Stimulated activated CD4-positive, alpha-beta T cell treated with anti-CD3 and anti-CD28 coated beads, Interleukin-2, amount 100 ng/mL, for 48 hours (primary cell): ENCODE measurements at regions not wholly inside any gene's neighbourhood (a gene's known extent, or its start where the extent isn't known, plus 50 kb on each side); places are given as distances from the start of the nearest gene placed in this dataset.

Experiments
- DNase-seq, 2 donors: peaks; one replicate each; pipeline ENCODE4 v3.0.0-alpha.2; 2020

GRCh38 chr18:34600874-34601656 is 109.0 kb upstream of the DTNA start:
- no peak for DNase-seq

DNA sequence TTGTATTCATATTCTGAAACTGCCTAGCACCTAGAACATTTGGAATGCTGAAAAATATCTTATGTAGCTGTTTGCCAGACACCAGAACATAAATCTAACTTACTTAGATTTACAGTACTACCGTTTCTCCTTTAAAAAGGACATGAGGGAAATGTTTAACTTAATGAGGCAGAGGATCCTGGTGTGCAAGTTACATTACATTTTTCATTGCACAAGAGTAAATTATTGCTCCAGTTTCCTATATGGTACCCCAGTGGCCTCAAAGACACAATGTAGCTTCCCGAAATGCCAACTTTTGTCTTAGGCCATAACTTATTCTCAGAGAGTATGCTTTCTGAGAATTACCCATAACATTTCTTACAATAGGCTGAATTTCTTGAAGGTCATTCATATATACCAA is 105.5 kb upstream of the DTNA start:
- no peak for DNase-seq

GRCh38 chr18:34606851-34607250 is 103.2 kb upstream of the DTNA start:
- no peak for DNase-seq

DNA sequence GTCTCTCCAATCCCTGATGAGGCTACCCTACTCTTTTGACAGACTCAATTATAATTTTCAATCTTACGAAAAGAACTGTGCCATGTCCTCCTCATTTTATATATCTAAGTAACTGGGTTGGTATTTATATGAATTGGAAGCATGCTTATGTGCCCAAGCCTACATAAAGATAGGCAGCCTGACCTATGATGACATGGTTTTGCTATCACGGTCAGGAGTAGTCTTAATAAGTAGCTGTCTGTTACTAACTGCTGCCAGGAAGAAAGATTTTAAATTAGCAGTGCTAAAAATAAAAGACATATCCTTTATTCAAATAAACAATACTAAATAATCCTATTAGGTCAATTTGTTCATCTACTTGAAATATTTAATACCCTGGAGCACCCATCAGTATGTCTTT is 102.0 kb upstream of the DTNA start:
- no peak for DNase-seq

DNA sequence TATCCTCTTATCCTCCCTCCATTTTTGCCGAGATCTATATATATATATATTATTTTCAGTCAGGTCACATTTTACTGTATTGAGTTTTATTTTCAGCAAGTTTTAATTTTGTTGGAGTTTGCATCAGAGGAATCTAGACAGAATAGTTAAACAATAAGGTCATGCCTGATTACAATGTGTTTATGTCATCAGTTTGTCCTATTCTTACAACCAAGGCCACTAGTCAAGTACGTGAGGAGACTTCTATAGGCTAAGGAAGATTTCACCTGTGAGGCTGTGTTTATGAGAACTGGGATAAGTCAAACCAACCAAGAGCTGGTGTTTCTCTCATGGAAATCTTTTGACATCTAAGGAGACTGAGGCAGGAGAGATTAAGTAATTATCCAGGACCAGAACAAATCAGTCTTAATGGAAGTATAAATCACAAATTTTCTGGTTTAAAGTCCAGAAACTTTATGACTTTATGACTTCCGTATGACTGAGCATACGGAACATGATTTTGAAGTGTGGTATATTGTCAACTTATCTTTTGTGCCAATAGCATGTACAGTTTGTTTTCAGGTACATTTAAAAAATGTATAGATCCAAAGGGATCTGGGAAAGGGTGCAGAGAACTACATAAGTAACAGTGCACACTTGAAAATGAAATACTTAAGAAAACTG is 100.0 kb upstream of the DTNA start:
- no peak for DNase-seq

- no peak for DNase-seq
Measured at GRCh38 chr18:34611904-34612303, 98.2 kb upstream of the DTNA start.

GRCh38 chr18:34620258-34620861 is 89.7 kb upstream of the DTNA start:
- DNase-seq: no peak

GRCh38 chr18:34623557-34623956 is 86.5 kb upstream of the DTNA start:
- DNase-seq: no peak

GRCh38 chr18:34624551-34624950 is 85.5 kb upstream of the DTNA start:
- no peak for DNase-seq

GRCh38 chr18:34626404-34627136 is 83.5 kb upstream of the DTNA start:
- no peak for DNase-seq

DNA sequence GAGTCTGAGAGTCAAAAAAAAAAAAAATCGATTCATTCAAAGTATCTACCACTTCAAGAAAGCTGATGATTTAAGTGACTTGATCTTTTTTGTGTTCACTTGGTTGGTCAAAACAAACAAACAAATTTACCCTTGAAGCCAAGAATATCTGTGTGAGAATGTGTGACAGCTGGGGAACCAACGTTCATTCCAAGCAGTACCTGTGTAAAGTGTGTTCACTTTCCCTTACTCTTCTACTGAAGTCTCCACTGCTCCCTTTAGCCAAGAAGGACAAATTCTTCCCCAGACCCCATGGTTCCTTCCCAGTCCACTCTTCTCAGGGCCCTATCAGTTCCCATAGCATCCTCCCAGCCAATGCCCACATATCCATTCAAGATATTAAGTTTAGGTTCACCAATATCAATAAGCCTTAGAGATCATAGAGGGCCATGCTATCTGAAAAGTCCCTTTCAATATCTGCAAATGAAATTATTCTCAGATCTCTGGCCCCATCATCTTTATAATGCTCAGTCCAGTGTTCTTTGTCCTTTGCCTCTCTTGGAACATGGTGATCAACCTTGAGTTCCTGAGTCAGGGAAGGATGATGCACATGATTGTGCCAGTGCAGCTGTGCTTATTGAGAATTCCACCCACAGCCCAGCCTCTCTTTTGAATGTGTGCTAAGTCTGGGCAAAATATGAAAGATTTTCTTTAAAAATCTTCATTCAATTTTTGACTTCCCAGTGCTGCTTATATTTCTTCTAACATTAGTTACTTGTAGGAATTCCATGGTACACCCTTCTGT is 82.8 kb upstream of the DTNA start:
- DNase-seq: no peak

GRCh38 chr18:34631093-34631966 is 78.8 kb upstream of the DTNA start:
- no peak for DNase-seq

DNA sequence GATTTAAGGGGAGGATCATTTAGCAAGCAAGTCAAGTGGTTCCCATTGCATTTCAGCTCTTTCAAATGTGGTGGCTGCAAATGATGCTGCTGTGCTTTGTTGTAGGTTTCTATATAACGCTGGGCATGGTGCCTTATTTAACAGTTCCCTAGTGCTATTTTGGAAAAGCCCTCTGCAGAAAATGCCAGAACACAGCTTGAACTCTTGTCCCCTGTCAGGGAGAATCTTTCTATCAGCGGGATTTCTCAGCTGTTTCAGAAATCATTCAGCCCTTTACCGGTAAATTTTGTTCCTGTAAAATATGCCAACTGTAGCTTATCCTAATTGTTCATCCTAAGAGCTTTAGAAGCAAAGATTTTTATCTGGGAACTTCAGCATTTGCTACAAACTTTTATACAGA is 77.8 kb upstream of the DTNA start:
- DNase-seq: no peak

DNA sequence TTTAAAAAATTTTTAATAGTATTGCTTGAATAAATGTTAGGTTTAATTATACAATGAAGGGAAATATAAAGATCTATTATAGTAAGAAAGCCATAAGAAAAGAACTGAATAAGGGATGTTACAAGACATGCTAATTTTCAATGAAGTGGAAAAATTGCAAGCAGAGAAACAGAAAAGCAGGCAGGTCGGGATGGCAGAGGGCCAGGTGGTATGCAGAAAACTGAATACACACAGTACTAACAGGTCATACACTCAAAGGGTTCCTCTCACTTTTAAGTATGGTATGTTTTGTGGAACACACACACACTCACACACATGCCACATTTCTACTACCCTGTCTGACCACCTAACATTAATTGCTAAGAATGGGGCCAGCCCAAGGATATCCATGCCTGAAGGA is 76.7 kb upstream of the DTNA start:
- DNase-seq: no peak

DNA sequence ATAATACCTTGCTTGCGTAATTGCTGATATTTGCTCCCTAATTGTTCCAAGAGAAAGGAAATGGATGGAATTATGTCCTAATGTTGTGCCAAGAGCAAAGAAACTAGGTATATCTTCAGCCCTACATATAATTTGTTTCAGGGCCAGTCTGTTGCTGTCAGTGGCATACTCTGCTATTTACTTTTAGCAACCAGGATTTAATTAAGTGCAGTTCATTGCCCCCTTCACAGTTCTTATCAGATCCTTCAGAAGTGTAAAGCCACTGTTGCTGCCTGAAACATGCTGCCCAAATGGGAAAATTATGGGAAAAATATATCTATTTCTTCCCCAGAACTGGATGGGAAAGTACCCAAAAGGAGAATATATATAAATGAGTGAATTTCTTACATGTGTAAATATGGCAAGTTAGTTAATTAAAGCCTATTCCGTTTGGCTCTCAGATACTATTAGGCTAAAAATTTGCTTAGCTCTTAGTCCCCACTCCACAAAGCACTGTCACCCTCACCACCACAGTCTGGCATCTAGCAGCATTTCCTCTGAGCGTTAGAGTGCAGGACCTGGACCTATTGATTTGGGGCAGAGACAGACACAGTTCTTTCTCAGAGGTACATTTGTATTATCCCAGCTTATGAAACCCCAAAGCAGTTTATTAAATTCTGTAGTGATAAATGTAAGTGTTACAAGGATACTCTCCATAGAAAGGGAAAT is 72.8 kb upstream of the DTNA start:
- DNase-seq: no peak

DNA sequence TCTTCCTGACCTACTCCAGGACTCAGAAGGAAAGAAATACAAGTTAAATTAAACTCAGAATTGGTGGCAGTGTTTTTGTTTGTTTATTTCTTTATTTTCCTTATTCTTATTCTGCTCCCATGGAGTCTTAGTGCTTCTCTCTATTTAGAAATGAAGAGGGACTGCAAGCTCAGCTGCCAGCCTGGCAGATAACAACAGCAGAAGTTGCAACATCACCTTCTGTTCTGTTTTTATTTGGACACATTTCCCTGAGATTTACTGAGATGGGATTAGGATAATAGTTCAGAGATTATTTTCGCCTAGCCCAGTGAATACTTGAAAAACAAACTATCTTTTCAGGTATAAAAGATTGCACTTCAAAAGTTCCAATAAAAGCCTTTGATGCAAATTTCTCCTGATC is 70.4 kb upstream of the DTNA start:
- no peak for DNase-seq

- DNase-seq: no peak
Measured at GRCh38 chr18:34640276-34640675, 69.8 kb upstream of the DTNA start.

- DNase-seq: no peak
Measured at GRCh38 chr18:34643989-34644388, 66.1 kb upstream of the DTNA start.

DNA sequence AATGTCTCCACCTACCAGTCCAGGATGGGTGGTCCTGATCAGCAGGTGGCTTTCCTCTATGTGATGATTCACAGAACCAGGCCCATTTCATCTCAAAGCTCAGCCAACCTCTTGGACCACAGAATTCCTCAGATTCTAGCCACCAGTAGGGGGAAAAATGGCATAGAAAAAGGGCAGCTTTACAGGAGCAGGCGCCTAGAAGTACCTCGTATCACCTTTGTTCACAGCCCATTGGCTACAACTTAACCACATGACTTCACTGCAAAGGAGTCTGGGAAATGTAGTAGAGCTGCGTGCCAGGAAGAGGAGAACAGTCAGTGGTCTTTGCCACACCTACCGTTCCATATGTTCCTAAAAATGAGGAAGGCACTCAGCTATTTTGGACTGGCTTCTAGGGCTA is 62.8 kb upstream of the DTNA start:
- DNase-seq: no peak

DNA sequence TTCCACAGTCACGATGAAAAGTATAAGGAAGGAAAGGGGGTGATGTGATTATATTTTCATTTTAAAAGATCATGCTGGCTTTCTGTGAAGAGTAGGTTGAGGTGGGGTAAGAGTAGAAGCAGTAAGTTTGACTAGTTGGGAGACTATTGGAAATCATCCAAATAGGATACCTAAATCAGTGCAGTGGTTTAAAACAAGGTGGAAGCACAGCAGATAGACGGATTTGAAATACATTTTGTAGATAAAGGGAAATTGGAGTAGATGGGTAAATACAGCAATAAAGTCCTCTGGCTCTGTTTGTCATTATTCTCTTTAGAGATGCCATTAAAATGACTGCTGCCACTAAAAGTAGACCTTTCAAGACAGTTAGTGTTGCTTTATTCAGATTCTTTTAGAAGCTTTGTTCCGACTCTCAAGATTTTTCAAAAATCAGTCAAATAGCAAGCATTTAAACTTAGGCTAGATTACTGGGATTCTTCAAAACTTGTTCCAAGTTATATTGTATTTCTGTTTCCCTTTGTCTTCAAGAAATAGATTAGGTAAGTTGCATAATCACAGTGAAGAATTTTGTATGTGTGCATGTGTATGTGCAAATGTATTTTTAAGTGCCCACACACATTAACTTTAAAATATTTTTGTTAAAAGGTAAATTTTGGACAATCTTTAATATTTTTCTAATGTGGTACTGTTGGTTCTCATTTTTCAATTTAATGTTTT is 61.7 kb upstream of the DTNA start:
- no peak for DNase-seq
